NT2/D1 (cell line): ENCODE measurements at regions not wholly inside any gene's neighbourhood (a gene's known extent, or its start where the extent isn't known, plus 50 kb on each side); places are given as distances from the start of the nearest gene placed in this dataset.

Source experiments
- DNase-seq: peaks from one replicate; pipeline ENCODE4 v3.0.0-alpha.2; 2011; ENCODE audit warnings: low read depth, low spot score
- H3K27me3 ChIP-seq: 2 replicates; pipeline ENCODE4 v1.6.0; 2011; ENCODE audit warnings: mild to moderate bottlenecking; ENCODE audit not compliant: insufficient read length, insufficient read depth
- H3K36me3 ChIP-seq: 2 replicates; pipeline ENCODE4 v1.6.1; 2011; ENCODE audit warnings: mild to moderate bottlenecking, low read length, mixed read lengths; ENCODE audit not compliant: insufficient read depth, insufficient read length
- H3K4me1 ChIP-seq: 2 replicates; pipeline ENCODE4 v1.5.1; 2011; ENCODE audit not compliant: insufficient read depth, insufficient read length
- H3K4me3 ChIP-seq: 2 replicates; pipeline ENCODE4 v1.5.1; 2011; ENCODE audit warnings: low read depth; ENCODE audit not compliant: insufficient read length
- H3K9ac ChIP-seq: 2 replicates; pipeline ENCODE4 v1.6.0; 2011; ENCODE audit warnings: low read depth; ENCODE audit not compliant: insufficient read length
- H3K9me3 ChIP-seq: 2 replicates; pipeline ENCODE4 v1.5.1; 2011; ENCODE audit warnings: mild to moderate bottlenecking, low read length; ENCODE audit not compliant: insufficient read depth
- SUZ12 ChIP-seq: IDR thresholded peaks from 2 replicates; pipeline ENCODE4 v1.6.1; 2011; ENCODE audit not compliant: insufficient read length, insufficient read depth; ENCODE audit errors: extremely low read depth
- YY1 ChIP-seq: IDR thresholded peaks from 2 replicates; pipeline ENCODE4 v1.6.1; 2011; ENCODE audit not compliant: insufficient read length, insufficient read depth
- ZNF274 ChIP-seq: IDR thresholded peaks from 2 replicates; pipeline ENCODE4 v1.6.1; 2011; ENCODE audit warnings: mild to moderate bottlenecking, low read depth, low read length

DNA sequence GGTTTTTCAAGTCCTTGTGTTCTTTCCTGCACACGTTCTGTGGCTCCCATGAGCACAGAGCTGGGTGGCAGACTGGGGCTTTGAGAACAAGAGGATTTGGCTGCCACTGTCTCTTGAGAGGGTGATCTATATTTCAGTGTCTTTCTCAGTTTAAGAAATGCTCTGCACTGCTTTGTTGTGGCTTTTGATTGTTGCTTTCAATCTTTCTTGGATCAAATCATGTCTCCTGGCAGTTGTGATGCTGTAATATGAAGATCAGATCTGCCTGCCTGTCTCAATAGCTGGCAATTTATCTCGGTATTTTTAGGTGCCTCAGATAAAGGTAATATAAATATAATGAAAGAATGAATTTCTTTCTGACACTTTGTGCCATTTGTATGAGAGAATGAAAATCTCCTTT is 273.3 kb upstream of the LCORL start:
- Histone ChIP-seq H3K4me1 (no peaks in the 10 kb centered on the region), H3K9ac (no peak overlapping the region), H3K9me3 (no peaks in the 10 kb centered on the region), H3K36me3 (no peaks in the 10 kb centered on the region), H3K4me3 (no peak overlapping the region), H3K27me3 (no peaks in the 10 kb centered on the region)
- no peak for DNase-seq
- TF ChIP-seq YY1 (no peak), ZNF274 (no peak), SUZ12 (no peak)

- no peak overlapping the region for H3K9ac ChIP-seq
- no peaks in the 10 kb centered on the region for H3K27me3 ChIP-seq
- no peaks in the 10 kb centered on the region for H3K36me3 ChIP-seq
- no peaks in the 10 kb centered on the region for H3K9me3 ChIP-seq
- TF ChIP-seq ZNF274 = no peak
- TF ChIP-seq YY1 = no peak
- no peak for TF ChIP-seq SUZ12
- no peak for DNase-seq
- H3K4me1 ChIP-seq = no peaks in the 10 kb centered on the region
- no peak overlapping the region for H3K4me3 ChIP-seq
Measured at GRCh38 chr4:18294021-18294420, 272.5 kb upstream of the LCORL start.

DNA sequence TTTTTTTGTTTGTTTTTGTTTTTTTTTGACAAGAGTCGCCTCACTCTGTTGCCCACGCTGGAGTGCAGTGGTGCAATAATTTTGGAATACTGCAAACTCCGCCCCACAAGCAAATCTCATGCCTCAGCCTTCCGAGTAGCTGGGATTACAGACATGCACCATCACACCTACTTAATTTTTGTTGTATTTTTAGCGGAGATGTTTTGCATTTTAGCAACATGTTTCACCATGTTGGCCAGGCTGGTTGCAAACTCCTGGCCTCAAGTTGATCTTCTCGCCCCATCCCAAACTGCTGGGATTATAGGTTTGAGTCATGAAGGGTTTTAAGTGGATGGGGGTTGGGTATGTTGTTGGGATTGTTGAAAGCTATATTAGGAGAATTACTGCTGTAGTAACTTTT is 270.9 kb upstream of the LCORL start:
- TF ChIP-seq ZNF274 = no peak
- TF ChIP-seq YY1 = no peak
- no peak for TF ChIP-seq SUZ12
- no peaks in the 10 kb centered on the region for H3K36me3 ChIP-seq
- H3K27me3 ChIP-seq = no peaks in the 10 kb centered on the region
- no peak overlapping the region for H3K9ac ChIP-seq
- H3K4me3 ChIP-seq = no peak overlapping the region
- no peaks in the 10 kb centered on the region for H3K9me3 ChIP-seq
- DNase-seq = no peak
- H3K4me1 ChIP-seq = no peaks in the 10 kb centered on the region

- DNase-seq = no peak
- Histone ChIP-seq H3K36me3 (no peaks in the 10 kb centered on the region), H3K4me3 (no peak overlapping the region), H3K9me3 (no peaks in the 10 kb centered on the region), H3K4me1 (no peaks in the 10 kb centered on the region), H3K9ac (no peak overlapping the region), H3K27me3 (no peaks in the 10 kb centered on the region)
- TF ChIP-seq SUZ12 (no peak), YY1 (no peak), ZNF274 (no peak)
Measured at GRCh38 chr4:18291981-18292380, 270.4 kb upstream of the LCORL start.

GRCh38 chr4:18291256-18291655 is 269.7 kb upstream of the LCORL start:
- Histone ChIP-seq H3K4me1 (no peaks in the 10 kb centered on the region), H3K27me3 (no peaks in the 10 kb centered on the region), H3K36me3 (no peaks in the 10 kb centered on the region), H3K9ac (no peak overlapping the region), H3K4me3 (no peak overlapping the region), H3K9me3 (no peaks in the 10 kb centered on the region)
- TF ChIP-seq ZNF274 = no peak
- DNase-seq = no peak

- TF ChIP-seq ZNF274 = no peak
- TF ChIP-seq SUZ12 = no peak
- no peak for TF ChIP-seq YY1
- Histone ChIP-seq H3K9ac (no peak overlapping the region), H3K9me3 (peaks cover 7% of the 10 kb centered on the region; the same call in 1 of the 2 replicates), H3K4me1 (no peaks in the 10 kb centered on the region), H3K27me3 (no peaks in the 10 kb centered on the region), H3K36me3 (no peaks in the 10 kb centered on the region), H3K4me3 (no peak overlapping the region)
- DNase-seq = no peak
Measured at GRCh38 chr4:18285357-18285756, 263.8 kb upstream of the LCORL start.

DNA sequence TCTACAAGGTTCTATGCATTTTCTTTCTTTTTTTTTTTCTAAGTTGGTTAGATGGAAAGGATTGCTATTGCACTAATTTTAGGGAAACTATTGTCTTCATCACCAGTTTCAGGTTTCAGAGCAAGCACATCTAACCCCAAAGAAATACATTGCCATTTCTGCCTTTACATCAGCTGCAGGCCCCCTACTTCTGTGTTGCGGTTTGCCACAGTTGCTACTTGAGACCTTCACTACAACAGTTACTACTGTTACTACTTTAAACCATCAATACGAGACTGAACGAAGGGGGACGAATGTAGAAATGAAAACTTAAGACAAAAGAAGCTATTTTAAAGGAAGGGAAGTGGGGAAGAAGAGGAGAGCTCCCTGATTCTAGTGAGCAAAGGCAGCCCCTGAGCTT is 256.7 kb upstream of the LCORL start:
- Histone ChIP-seq H3K9ac (no peak overlapping the region), H3K4me1 (no peaks in the 10 kb centered on the region), H3K4me3 (no peak overlapping the region), H3K27me3 (no peaks in the 10 kb centered on the region), H3K9me3 (peaks cover 5% of the 10 kb centered on the region), H3K36me3 (no peaks in the 10 kb centered on the region)
- TF ChIP-seq ZNF274 (no peak), YY1 (no peak), SUZ12 (no peak)
- no peak for DNase-seq

- Histone ChIP-seq H3K4me3 (no peak overlapping the region), H3K9ac (no peak overlapping the region), H3K9me3 (peaks cover 12% of the 10 kb centered on the region; the same call in 1 of the 2 replicates), H3K27me3 (no peaks in the 10 kb centered on the region), H3K4me1 (no peaks in the 10 kb centered on the region), H3K36me3 (no peaks in the 10 kb centered on the region)
- TF ChIP-seq YY1 = no peak
- DNase-seq = no peak
Measured at GRCh38 chr4:18262832-18263231, 241.3 kb upstream of the LCORL start.
